A673 (cell line): ENCODE measurements at regions not wholly inside any gene's neighbourhood (a gene's known extent, or its start where the extent isn't known, plus 50 kb on each side); places are given as distances from the start of the nearest gene placed in this dataset.

Source experiments
- CTCF ChIP-seq: fragments of 300-800, 200-600 bp; sonication (generic); conservative IDR thresholded peaks from 2 replicates; pipeline ENCODE4 v1.5.1; 2017; ENCODE audit warnings: low read depth, mild to moderate bottlenecking, antibody characterized with exemption, low read length, moderate library complexity, mixed read lengths
- EZH2 ChIP-seq: fragments of 200-600 bp; sonication (generic); IDR thresholded peaks from 2 replicates; pipeline ENCODE4 v1.6.1; 2017; ENCODE audit warnings: borderline replicate concordance, low read depth, mild to moderate bottlenecking, mixed read lengths, antibody characterized with exemption, low read length; ENCODE audit not compliant: poor library complexity, severe bottlenecking

DNA sequence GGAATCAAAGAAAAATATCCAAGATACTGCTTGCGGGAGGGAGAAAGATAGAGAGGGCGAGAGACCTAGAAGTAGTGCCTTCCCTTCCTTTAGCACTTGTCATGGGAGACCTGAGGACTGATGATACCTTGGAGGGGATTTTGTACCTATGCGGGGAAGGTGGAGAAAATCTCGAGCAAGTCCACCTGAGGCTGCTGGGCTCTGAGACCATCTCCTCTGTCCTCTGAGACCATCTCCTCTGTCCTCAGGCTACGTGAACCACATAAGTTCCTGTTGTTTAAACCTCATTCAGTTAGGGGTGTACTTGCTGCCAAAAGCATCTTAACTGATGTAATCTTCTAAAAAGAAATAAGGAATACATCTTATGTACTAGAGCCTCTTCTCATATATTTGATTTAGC lies 164.9 kb downstream of the NR2F2 start:
- TF ChIP-seq CTCF (no peak), EZH2 (no peak)
